HG03108 (cell line): ENCODE measurements at regions not wholly inside any gene's neighbourhood (a gene's known extent, or its start where the extent isn't known, plus 50 kb on each side); places are given as distances from the start of the nearest gene placed in this dataset.

Experiments
- ATAC-seq: cut with Tn5 transposase; IDR thresholded peaks from one replicate; pipeline ENCODE4 v1.9.1; 2021; ENCODE audit warnings: moderate library complexity; ENCODE audit not compliant: unreplicated experiment

GRCh38 chr5:51027271-51027670, 356.0 kb upstream of the ISL1 start:
- no peak for ATAC-seq

GRCh38 chr5:51028394-51028793, 354.9 kb upstream of the ISL1 start:
- no peak for ATAC-seq

GRCh38 chr5:51033215-51033614, 350.0 kb upstream of the ISL1 start:
- ATAC-seq = no peak

GRCh38 chr5:51034222-51034901, 348.9 kb upstream of the ISL1 start:
- ATAC-seq = no peak

GRCh38 chr5:51039424-51040329, 343.6 kb upstream of the ISL1 start:
- ATAC-seq = no peak

GRCh38 chr5:51043745-51044144, 339.5 kb upstream of the ISL1 start:
- no peak for ATAC-seq

GRCh38 chr5:51047369-51047768, 335.9 kb upstream of the ISL1 start:
- no peak for ATAC-seq

GRCh38 chr5:51053361-51053760, 329.9 kb upstream of the ISL1 start:
- no peak for ATAC-seq

- ATAC-seq = no peak
Observed at GRCh38 chr5:51060953-51061352, 322.3 kb upstream of the ISL1 start.

- no peak for ATAC-seq
Observed at GRCh38 chr5:51072937-51073336, 310.3 kb upstream of the ISL1 start.

- ATAC-seq = no peak
Observed at GRCh38 chr5:51082741-51083140, 300.5 kb upstream of the ISL1 start.

- no peak for ATAC-seq
Observed at GRCh38 chr5:51091816-51092215, 291.4 kb upstream of the ISL1 start.

- no peak for ATAC-seq
Observed at GRCh38 chr5:51095486-51095885, 287.8 kb upstream of the ISL1 start.

- no peak for ATAC-seq
Observed at GRCh38 chr5:51096859-51097258, 286.4 kb upstream of the ISL1 start.

- no peak for ATAC-seq
Observed at GRCh38 chr5:51099173-51099853, 283.9 kb upstream of the ISL1 start.

GRCh38 chr5:51104556-51104955, 278.7 kb upstream of the ISL1 start:
- ATAC-seq = no peak

GRCh38 chr5:51109786-51110410, 273.4 kb upstream of the ISL1 start:
- no peak for ATAC-seq

- ATAC-seq = no peak
Observed at GRCh38 chr5:51131266-51131665, 252.0 kb upstream of the ISL1 start.

GRCh38 chr5:51138164-51138563, 245.1 kb upstream of the ISL1 start:
- no peak for ATAC-seq

- no peak for ATAC-seq
Observed at GRCh38 chr5:51148437-51148836, 234.8 kb upstream of the ISL1 start.

GRCh38 chr5:51156222-51156621, 227.0 kb upstream of the ISL1 start:
- no peak for ATAC-seq
